ENCODE measurements at regions not wholly inside any gene's neighbourhood (a gene's known extent, or its start where the extent isn't known, plus 50 kb on each side); places are given as distances from the start of the nearest gene placed in this dataset.

DNA sequence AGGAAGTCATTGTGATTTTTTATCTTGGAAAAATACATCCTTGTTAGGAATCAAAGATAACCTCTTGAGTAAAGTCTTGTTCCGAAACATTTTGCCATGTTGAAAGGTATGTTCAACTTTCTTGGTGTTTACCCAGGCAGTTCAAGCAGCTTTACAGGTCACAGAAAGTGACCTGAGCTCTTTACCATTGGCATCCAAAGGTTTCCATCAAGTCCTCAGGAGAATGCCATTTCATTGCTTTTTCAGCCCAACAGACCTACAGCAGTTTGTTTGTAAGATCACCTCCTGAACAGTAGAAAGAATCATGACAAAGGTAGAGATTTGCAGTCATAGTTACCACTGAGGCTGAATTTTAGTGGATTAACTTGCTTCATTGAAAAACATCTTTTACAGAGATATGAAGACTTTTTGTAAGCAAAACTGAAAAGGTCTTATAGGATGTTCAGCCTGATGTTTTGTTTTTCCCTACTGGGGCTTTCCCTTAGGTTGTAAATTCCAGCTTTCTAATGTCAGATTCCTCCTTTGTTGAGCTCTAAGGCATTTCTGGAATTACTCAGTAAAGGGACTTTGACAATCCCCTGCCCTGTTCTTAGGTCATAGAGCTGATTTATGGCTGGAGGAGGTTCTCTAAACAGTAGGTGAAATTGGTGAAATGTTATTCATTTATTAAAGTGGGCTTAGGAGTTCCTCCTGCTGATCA, 236.8 kb upstream of the RBMS1 start:
- TF ChIP-seq POLR2AphosphoS5 (IDR thresholded peaks at IDR 0.05), result no peak
- TF ChIP-seq, protein P1, sequence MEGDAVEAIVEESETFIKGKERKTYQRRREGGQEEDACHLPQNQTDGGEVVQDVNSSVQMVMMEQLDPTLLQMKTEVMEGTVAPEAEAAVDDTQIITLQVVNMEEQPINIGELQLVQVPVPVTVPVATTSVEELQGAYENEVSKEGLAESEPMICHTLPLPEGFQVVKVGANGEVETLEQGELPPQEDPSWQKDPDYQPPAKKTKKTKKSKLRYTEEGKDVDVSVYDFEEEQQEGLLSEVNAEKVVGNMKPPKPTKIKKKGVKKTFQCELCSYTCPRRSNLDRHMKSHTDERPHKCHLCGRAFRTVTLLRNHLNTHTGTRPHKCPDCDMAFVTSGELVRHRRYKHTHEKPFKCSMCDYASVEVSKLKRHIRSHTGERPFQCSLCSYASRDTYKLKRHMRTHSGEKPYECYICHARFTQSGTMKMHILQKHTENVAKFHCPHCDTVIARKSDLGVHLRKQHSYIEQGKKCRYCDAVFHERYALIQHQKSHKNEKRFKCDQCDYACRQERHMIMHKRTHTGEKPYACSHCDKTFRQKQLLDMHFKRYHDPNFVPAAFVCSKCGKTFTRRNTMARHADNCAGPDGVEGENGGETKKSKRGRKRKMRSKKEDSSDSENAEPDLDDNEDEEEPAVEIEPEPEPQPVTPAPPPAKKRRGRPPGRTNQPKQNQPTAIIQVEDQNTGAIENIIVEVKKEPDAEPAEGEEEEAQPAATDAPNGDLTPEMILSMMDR (IDR thresholded peaks at IDR 0.05), result no peak
- TF ChIP-seq POLR2A (IDR thresholded peaks at IDR 0.05), result no peak
- TF ChIP-seq EP300 (IDR thresholded peaks at IDR 0.05), result no peak

DNA sequence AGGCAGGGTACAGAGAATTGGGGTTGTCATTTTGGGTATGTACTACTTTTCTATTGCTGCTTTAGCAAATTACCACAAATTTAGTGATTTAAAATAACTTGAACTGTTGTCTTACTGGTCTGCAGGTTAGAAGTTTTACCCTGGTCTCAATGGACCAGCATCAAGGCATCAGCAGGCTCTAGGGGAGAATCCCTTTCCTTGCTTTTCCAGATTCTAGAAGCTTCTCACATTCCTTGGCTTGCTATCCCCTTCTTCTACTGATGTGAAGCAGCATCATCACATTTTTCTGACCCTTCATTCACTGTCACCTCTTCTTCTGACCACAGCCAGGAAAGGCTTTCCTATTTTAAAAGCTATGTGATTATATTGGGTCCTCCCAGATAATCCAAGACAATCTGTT, 237.8 kb upstream of the RBMS1 start:
- TF ChIP-seq EP300 (IDR thresholded peaks at IDR 0.05) (no peak), POLR2A (IDR thresholded peaks at IDR 0.05) (no peak), POLR2AphosphoS5 (IDR thresholded peaks at IDR 0.05) (no peak)
- TF ChIP-seq, protein P1 (IDR thresholded peaks at IDR 0.05), result no peak
- no peak for DNase-seq (ENCODE audit: low spot score in 2 of 2)
- no peaks in the 10 kb centered on the region for H3K9me3 ChIP-seq
- no peak overlapping the region for H3K27ac ChIP-seq
- no peaks in the 10 kb centered on the region for H3K27me3 ChIP-seq
- no peaks in the 10 kb centered on the region for H3K4me1 ChIP-seq
- no peaks in the 10 kb centered on the region for H3K36me3 ChIP-seq
- no peak overlapping the region for H3K4me3 ChIP-seq

More for the DNA sequence above, 236.8 kb upstream of the RBMS1 start:
- Histone ChIP-seq H3K27ac (no peak overlapping the region), H3K4me3 (no peak overlapping the region), H3K4me1 (no peaks in the 10 kb centered on the region), H3K36me3 (no peaks in the 10 kb centered on the region), H3K9me3 (no peaks in the 10 kb centered on the region), H3K27me3 (no peaks in the 10 kb centered on the region)
- WGBS, result 93% methylated on average over 1 of the region's 1 CpG
- no peak for DNase-seq (ENCODE audit: low spot score in 2 of 2)

DNA sequence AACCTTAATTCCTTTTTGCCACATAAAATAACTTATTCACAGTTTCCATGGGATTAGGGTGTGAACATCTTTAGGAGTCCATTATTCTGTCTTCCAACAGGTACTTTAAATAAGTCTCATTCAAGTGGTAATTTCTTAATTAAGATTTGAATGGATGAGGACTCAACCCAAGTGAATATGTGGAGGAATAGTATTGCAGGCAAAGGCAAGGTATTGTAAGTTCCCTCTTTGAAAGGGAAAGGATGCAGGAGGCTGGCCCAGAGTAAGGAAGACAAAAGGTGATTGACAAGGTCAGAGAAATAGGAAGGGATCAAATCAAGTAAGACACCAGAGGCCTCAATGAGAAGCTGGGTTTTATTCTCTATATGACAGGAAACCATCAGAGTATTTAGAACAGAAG, 238.2 kb upstream of the RBMS1 start:
- DNase-seq (ENCODE audit: low spot score in 2 of 2), result no peak
- Histone ChIP-seq H3K27ac (no peak overlapping the region), H3K27me3 (no peaks in the 10 kb centered on the region), H3K9me3 (no peaks in the 10 kb centered on the region), H3K4me3 (no peak overlapping the region), H3K36me3 (no peaks in the 10 kb centered on the region), H3K4me1 (no peaks in the 10 kb centered on the region)
- TF ChIP-seq POLR2AphosphoS5 (IDR thresholded peaks at IDR 0.05), result no peak
- no peak for TF ChIP-seq EP300 (IDR thresholded peaks at IDR 0.05)
- TF ChIP-seq, protein P1 (IDR thresholded peaks at IDR 0.05), result no peak
- TF ChIP-seq POLR2A (IDR thresholded peaks at IDR 0.05), result no peak

DNA sequence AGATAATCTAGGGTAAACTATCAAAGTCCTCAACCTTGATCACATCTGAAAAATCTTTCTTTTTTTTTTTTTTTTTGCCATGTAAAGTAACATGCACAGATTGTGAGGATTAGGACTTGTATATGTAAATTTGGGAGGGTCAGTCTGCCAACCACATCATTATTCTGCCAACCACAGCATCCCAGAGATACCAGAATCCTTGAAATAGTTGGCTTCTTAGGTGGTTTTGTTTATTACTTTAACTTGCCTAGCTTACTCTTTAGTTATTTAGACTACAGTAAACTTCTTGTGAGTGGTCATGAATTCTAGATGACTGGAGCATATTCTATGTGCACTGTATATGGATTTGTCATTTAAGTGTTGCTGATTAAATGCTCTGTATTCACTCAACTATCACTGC, 242.1 kb upstream of the RBMS1 start:
- Histone ChIP-seq H3K9me3 (no peaks in the 10 kb centered on the region), H3K4me3 (no peak overlapping the region), H3K27ac (no peak overlapping the region), H3K4me1 (no peaks in the 10 kb centered on the region), H3K27me3 (no peaks in the 10 kb centered on the region), H3K36me3 (no peaks in the 10 kb centered on the region)
- DNase-seq (ENCODE audit: low spot score in 2 of 2), result no peak
- no peak for TF ChIP-seq EP300 (IDR thresholded peaks at IDR 0.05)
- TF ChIP-seq, protein P1 (IDR thresholded peaks at IDR 0.05), result no peak
- TF ChIP-seq POLR2A (IDR thresholded peaks at IDR 0.05), result no peak

DNA sequence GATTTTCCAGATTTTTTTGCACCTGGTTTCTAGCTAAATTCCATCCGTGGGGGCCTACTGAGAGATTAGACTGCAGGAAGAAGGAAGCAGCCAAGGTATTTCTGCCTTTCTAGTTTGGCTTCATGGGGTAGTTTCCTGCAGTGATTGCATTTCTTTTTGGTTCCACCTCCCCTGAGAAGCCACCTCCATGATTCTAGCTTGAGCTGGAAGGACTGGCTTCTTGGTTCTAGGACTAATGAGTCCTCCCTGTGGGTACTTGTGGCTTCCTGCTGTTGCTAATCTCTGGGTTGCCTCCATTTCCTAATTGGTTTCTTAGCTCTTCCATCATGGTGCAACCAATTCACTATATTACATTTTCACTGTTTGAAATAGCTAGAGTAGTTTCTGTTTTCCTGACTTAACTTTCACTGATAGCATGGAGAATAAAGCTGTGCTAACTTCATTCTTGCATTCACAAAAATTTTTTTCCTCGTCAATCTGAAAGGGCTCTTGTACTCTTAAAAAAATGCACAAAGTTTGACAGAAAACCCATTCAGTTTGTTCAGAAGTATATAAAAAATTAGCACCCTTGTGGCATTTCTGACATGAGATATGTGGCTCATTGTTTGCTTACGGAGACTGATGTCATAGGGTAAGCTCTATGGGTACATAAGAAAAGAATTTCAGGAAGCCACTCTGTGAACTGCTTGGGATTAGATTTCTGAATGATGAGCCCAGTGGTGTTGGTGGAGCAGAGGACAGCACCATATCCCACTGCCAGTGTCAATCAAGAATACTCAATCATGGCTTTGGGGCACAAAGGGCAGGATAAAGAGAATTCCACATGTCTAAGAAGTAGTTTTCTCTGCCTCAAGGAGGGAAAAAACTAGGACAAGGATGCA, 242.8 kb upstream of the RBMS1 start:
- DNase-seq (ENCODE audit: low spot score in 2 of 2), result no peak
- Histone ChIP-seq H3K27ac (no peak overlapping the region), H3K9me3 (no peaks in the 10 kb centered on the region), H3K27me3 (no peaks in the 10 kb centered on the region), H3K4me3 (no peak overlapping the region), H3K36me3 (no peaks in the 10 kb centered on the region), H3K4me1 (no peaks in the 10 kb centered on the region)
- 84% methylated on average over 3 of the region's 3 CpGs for WGBS
- TF ChIP-seq POLR2AphosphoS5 (IDR thresholded peaks at IDR 0.05), result no peak
- no peak for TF ChIP-seq POLR2A (IDR thresholded peaks at IDR 0.05)
- TF ChIP-seq, protein P1 (IDR thresholded peaks at IDR 0.05), result no peak
- TF ChIP-seq EP300 (IDR thresholded peaks at IDR 0.05), result no peak
